IMR-90 (cell line): ENCODE measurements at regions not wholly inside any gene's neighbourhood (a gene's known extent, or its start where the extent isn't known, plus 50 kb on each side); places are given as distances from the start of the nearest gene placed in this dataset.

Experiments
- CHD1 ChIP-seq: IDR thresholded peaks from 2 replicates; pipeline ENCODE4 v1.6.1; 2012; ENCODE audit warnings: low read depth, low read length, improper control_type of control experiment
- CTCF ChIP-seq: conservative IDR thresholded peaks from 2 replicates; pipeline ENCODE4 v1.5.1; 2012; ENCODE audit warnings: mild to moderate bottlenecking, low read depth, low read length, improper control_type of control experiment
- MAFK ChIP-seq: IDR thresholded peaks from 2 replicates; pipeline ENCODE4 v1.6.1; 2012; ENCODE audit warnings: low read depth, low read length, improper control_type of control experiment
- POLR2A ChIP-seq: IDR thresholded peaks from 2 replicates; pipeline ENCODE4 v1.6.1; 2012; ENCODE audit warnings: mild to moderate bottlenecking, low read depth, low read length
- SMC3 ChIP-seq: fragments of 150-350 bp; IDR thresholded peaks from 2 replicates; pipeline ENCODE4 v1.6.1; 2016; ENCODE audit warnings: low read depth, mild to moderate bottlenecking, antibody characterized with exemption, low read length, moderate library complexity

GRCh38 chr5:159814222-159814621 is 102.1 kb upstream of the ADRA1B start:
- TF ChIP-seq CTCF, result no peak
- TF ChIP-seq POLR2A, result no peak
- peak; percentile 83 for TF ChIP-seq MAFK
- TF ChIP-seq SMC3, result no peak
- TF ChIP-seq CHD1, result no peak
